Kasumi-1 (cell line): ENCODE measurements at regions not wholly inside any gene's neighbourhood (a gene's known extent, or its start where the extent isn't known, plus 50 kb on each side); places are given as distances from the start of the nearest gene placed in this dataset.

ENCODE experiments used
- DNase-seq, 2 experiments: peaks; one replicate each; lab custom pipeline; 2025; lab: John Stamatoyannopoulos, UW

DNA sequence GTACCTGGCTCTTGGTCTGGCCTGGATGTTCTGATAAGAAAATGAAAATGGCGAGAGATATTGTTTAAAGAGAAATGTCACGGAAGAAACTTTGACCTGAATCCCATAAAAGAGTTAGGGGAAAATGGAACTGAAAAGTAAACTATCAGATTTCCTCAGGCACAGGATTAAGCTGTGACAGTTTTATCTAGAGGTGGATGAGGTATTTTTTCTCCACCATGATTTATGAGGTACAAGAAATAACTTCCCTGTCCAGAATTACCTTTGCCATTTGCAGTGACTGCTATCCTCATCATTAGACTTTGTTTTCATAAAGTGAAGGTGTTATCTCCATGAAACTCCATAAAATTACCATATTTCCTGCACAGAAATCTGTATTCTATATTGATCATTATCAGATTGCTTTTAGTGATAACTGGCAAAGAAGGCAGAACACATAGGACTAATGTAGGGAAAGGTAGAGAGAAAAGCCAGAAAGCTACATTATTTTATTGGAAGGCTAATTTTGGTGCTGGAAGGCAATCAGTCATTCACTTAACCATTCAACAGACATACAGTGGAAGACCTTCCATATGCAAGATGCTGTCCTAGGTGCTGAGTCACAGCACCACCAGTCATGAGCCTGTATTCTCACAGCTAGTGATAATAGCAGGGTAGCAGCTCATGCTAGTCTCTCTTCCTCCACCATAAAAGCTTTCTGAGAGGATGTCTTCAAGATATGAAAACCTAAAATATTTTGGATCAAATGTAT is 427.3 kb upstream of the CITED2 start:
- peak; percentile 4 to 29 for DNase-seq

DNA sequence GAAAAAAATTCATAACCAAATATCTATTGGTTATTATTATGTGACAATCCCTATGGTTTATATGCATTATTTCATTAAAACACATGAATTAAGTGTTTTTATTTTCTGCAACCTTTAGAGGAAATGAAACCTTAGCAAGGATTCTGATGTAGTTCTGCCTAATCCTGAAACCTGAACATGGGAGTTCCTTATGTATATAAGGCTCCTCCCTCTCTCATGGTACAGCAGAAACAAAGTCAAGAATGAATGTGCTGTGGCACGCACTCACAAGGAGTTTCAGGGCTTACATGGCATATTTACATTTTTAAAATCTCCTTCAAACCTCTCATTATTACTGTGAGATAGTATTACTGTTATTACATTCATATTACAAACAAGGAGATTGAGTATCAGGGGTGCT is 426.4 kb upstream of the CITED2 start:
- no peak for DNase-seq

GRCh38 chr6:139790527-139790926 is 416.1 kb upstream of the CITED2 start:
- DNase-seq: no peak

DNA sequence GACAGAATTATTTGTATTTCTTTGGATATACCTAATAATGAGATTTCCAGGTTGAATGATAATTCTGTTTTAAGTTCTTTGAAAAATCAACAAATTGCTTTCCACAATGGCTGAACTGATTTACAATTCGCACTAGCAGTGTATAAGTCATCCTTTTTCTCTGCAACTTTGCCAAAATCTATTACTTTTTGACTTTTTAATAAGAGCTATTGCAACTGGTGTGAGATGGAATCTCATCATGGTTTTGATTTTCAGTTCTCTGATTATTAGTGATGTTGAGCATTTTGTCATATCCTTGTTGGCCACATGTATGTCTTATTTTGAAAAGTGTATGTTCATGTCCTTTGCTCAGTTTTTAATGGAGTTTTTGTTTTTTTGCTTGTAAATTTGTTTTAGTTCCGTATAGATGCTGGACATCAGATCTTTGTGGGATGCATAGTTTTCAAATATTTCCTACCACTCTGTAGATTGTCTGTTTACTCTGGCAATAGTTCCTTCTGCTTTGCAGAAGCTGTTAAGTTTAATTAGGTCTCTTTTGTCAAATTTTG is 409.8 kb upstream of the CITED2 start:
- DNase-seq: no peak

GRCh38 chr6:139779988-139780774 is 405.7 kb upstream of the CITED2 start:
- no peak for DNase-seq

GRCh38 chr6:139778688-139779087 is 404.2 kb upstream of the CITED2 start:
- DNase-seq: no peak

GRCh38 chr6:139778106-139778505 is 403.7 kb upstream of the CITED2 start:
- DNase-seq: no peak

DNA sequence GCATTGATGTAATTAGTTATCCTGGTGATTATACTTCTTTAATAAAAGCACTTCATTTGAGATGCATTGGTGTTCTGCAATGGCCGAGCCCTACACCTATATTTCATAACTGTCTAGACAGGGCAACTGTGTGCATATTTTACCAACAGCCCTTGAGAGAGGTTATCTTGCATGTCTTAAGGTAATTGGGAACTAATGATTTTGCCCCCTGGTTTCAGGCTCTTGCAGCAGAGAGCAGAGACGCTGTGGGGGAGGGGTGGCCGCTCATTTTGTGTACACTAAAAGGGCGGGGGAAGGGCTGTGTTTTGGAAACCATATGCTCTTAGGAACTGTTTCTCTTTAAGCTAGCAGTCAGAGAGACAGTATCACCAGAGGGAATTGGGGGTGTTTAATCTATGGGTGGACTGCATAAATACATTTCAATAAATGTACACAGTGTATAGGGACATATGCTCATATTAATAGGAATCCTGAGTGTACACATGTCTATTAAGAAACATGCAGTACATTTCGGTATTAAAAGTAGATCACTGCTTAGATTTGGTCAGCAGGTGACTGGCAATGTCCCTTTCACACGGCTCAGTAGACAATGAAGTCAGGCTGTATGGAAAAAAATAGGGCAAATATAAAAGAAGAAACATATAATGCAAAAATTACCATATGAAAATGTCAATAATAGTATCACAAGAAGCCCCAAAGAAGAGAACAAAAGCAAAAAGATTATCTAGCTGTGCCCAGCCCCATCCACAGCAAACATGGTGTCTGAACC is 402.9 kb upstream of the CITED2 start:
- no peak for DNase-seq

DNA sequence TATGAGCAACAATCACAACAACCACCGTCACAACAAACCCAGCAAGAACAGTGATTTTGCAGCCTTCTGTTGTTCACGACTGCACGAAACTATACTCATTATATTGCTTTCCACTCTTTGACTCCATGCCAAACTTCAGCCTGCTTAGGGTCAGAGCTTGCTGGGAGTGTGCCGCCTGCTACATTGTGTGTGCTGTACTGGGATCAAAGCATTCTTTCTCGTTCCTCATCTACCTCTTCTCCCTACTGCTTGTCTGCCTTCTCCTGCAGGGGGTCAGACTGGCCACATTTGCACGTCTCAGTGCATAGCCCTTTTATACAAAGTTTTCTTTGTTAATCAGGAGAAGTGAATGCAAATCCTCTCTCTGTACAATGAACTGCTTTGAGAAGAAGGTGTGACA is 401.6 kb upstream of the CITED2 start:
- no peak for DNase-seq

DNA sequence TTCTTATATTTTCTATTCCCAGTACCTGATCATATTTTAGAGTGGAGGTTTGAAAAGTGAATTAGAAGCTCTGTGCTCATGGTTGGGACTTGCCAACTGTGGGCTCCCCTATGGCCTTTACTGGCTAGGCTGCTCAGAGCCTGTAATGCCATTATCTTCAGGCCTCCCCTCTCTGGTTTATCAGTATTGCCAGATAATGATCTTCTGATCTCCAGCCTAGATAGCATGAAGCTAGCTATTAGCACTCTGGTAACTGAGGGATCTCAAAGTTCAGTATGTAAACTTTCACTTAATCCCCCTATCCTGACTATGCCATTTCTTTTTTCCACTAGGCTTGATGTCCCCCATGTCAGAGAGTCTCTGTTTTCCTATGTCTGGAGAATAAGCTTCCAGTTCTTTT is 393.7 kb upstream of the CITED2 start:
- DNase-seq: no peak

- DNase-seq: no peak
Observed at GRCh38 chr6:139766796-139767195, 392.3 kb upstream of the CITED2 start.

DNA sequence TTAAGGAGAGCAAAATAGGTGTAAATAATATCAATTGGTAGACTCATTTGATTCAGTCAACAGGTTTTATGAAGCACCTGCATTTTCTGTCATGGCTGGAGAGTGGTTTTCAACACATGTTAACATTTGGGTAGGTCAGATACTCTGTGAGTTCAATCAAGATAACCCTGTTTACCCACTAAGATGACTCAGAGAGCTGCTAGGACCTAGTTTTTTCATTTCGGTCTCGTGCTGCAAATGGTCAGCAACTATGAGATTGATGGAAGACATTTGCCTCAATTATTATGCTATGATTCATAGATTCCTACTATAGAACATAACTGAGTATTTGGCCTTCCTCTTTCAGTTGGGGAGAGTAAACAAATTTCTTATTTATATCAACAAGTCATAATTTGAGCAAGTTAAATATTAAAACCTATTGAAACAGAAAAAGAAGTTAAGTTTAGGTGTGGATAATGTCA is 391.4 kb upstream of the CITED2 start:
- no peak for DNase-seq

DNA sequence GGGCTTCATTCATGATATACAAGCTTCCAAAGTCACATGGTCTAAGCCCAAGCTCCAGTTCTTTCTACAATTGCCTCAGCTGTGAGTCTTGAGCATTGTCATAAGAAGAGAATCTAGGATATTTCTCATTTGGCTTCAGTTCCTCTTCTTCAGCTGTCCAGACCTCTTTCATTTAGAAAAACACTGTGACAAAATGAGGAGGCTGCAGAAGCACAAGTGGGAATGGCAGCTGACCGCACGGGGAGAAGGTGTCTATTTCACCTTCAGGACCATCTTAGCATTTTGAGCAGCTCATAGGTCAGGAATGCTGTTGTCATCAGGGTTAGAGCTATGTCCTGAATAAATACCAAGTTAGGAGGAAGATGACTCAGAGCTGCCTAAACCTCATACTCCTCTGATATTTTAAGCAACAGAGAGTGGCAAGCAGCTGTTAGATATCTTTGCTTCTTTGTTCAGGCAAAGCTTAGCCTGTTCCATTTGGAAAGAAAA is 390.1 kb upstream of the CITED2 start:
- peak; percentile 83 to 86 for DNase-seq

- DNase-seq: no peak
Observed at GRCh38 chr6:139763468-139764210, 389.2 kb upstream of the CITED2 start.

GRCh38 chr6:139762587-139763031 is 388.2 kb upstream of the CITED2 start:
- peak; percentile 26 to 32 for DNase-seq

DNA sequence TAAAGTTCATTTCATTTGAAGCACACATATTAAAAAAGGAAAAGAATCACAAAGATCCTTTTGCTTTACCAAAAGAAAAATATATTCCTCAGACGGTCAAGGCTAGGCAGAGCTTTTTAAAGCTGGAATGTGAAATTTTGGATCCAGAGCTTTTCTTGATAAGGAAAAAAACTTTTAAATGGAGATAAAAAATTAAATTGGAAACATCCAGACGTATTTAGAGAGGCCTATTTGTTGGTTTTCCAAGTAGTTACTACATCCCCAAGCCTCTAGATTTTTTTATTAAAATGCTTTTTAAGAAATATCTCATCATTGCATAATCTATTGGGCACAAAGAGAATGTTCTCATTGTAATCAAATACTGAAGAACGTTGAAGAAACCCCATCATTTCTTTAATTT is 385.7 kb upstream of the CITED2 start:
- no peak for DNase-seq

- no peak for DNase-seq
Observed at GRCh38 chr6:139759086-139759485, 384.6 kb upstream of the CITED2 start.

- DNase-seq: no peak
Observed at GRCh38 chr6:139758209-139758611, 383.8 kb upstream of the CITED2 start.

DNA sequence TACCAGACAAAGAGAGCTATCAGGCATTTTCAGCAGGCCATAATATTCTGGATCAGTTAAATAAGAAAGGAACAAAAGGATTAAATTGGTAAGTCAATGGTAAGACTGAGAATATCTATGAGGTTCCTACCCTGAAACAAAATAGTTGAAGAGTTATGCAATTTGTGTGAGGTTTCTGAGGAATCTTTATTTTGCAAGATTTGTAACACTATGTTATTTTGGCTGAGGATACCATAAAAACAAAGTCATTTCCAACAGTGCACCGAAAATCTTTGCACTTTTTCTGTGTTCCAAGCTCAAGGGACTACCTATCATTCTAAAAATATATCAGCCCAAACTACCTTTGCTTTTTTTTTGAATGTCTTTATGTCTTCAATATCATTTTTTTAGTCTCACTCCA is 383.3 kb upstream of the CITED2 start:
- DNase-seq: no peak

- no peak for DNase-seq
Observed at GRCh38 chr6:139756381-139756780, 381.9 kb upstream of the CITED2 start.
